Astrocyte (in vitro differentiated cells and primary cell): ENCODE measurements at regions not wholly inside any gene's neighbourhood (a gene's known extent, or its start where the extent isn't known, plus 50 kb on each side); places are given as distances from the start of the nearest gene placed in this dataset.

ENCODE experiments used
- DNase-seq: peaks from one replicate; pipeline ENCODE4 v3.0.0-alpha.2; 2010; ENCODE audit warnings: low read depth
- FAIRE-seq: peaks from 2 replicates; lab custom pipeline; 2011; peaks lifted over from hg19 to GRCh38; lab: Jason Lieb, UNC
- H2AFZ ChIP-seq: 2 replicates; pipeline ENCODE4 v1.6.0; 2012; ENCODE audit warnings: low read depth, low read length, inconsistent platforms
- H3K27ac ChIP-seq: 2 replicates; pipeline ENCODE4 v1.5.1; 2011; ENCODE audit warnings: low read depth, low read length, inconsistent platforms
- H3K27me3 ChIP-seq: 2 replicates; pipeline ENCODE4 v1.6.0; 2011; ENCODE audit warnings: low read length, inconsistent platforms; ENCODE audit not compliant: insufficient read depth
- H3K36me3 ChIP-seq: 2 replicates; pipeline ENCODE4 v1.5.1; 2011; ENCODE audit warnings: low read length, inconsistent platforms; ENCODE audit not compliant: insufficient read depth
- H3K4me1 ChIP-seq: 2 replicates; pipeline ENCODE4 v1.5.1; 2011; ENCODE audit warnings: low read length, inconsistent platforms; ENCODE audit not compliant: insufficient read depth
- H3K4me2 ChIP-seq: 2 replicates; pipeline ENCODE4 v1.6.0; 2012; ENCODE audit warnings: low read length, inconsistent platforms
- H3K4me3 ChIP-seq: 2 replicates; pipeline ENCODE4 v1.5.1; 2011; ENCODE audit warnings: low read depth, mild to moderate bottlenecking, low read length, inconsistent platforms; ENCODE audit not compliant: insufficient read depth
- H3K79me2 ChIP-seq: 2 replicates; pipeline ENCODE4 v1.6.0; 2012; ENCODE audit warnings: mild to moderate bottlenecking, low read length, inconsistent platforms; ENCODE audit not compliant: insufficient read depth
- H3K9ac ChIP-seq: 2 replicates; pipeline ENCODE4 v1.6.0; 2012; ENCODE audit warnings: mild to moderate bottlenecking, low read length, inconsistent platforms
- H3K9me3 ChIP-seq: 2 replicates; pipeline ENCODE4 v1.5.1; 2012; ENCODE audit warnings: low read depth, mild to moderate bottlenecking, low read length, inconsistent platforms; ENCODE audit not compliant: insufficient read depth
- H4K20me1 ChIP-seq: 2 replicates; pipeline ENCODE4 v1.6.0; 2012; ENCODE audit warnings: low read length, inconsistent platforms; ENCODE audit not compliant: insufficient read depth
- H3K27ac Mint-ChIP-seq: one replicate; pipeline ENCODE4 v1.8.0; 2021; ENCODE audit warnings: mild to moderate bottlenecking, mixed read lengths; ENCODE audit not compliant: unreplicated experiment
- H3K27me3 Mint-ChIP-seq: one replicate; pipeline ENCODE4 v1.8.0; 2021; ENCODE audit warnings: low read depth, mixed read lengths; ENCODE audit not compliant: unreplicated experiment
- H3K36me3 Mint-ChIP-seq: one replicate; pipeline ENCODE4 v1.8.0; 2021; ENCODE audit warnings: low read depth, mixed read lengths; ENCODE audit not compliant: unreplicated experiment
- H3K4me1 Mint-ChIP-seq: one replicate; pipeline ENCODE4 v1.8.0; 2021; ENCODE audit warnings: low read depth, mixed read lengths; ENCODE audit not compliant: unreplicated experiment
- H3K4me3 Mint-ChIP-seq: one replicate; pipeline ENCODE4 v1.8.0; 2021; ENCODE audit warnings: mild to moderate bottlenecking, moderate library complexity, mixed read lengths; ENCODE audit not compliant: unreplicated experiment
- H3K9me3 Mint-ChIP-seq: one replicate; pipeline ENCODE4 v1.8.0; 2021; ENCODE audit warnings: mild to moderate bottlenecking, mixed read lengths; ENCODE audit not compliant: unreplicated experiment
- EZH2 ChIP-seq: IDR thresholded peaks from 2 replicates; pipeline ENCODE4 v1.6.1; 2012; ENCODE audit warnings: mild to moderate bottlenecking, low read length, inconsistent platforms; ENCODE audit not compliant: insufficient read depth
- TF ChIP-seq, protein P1 (sequence below): IDR thresholded peaks from 2 replicates; pipeline ENCODE4 v1.5.1; 2011; ENCODE audit warnings: low read depth, mild to moderate bottlenecking, inconsistent platforms, low read length, moderate library complexity; ENCODE audit not compliant: insufficient read depth

DNA sequence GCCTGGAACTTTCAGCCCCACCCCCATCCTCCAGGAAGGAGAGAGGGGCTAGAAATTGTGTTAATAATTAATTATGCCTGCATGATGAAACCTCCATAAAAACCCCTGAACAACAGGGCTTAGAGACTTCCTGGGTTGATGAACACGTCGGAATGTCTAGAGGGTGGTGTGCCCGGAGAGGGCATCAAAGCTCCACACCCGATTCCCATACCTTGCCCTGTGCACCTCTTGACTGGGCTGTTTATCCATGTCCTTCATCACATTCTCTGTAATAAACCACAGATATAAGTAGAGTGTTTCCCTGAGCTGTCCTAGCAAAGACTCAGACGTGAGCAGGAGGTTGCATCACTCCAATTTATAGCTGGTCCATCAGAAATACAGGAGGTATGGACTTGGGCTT lies 624.0 kb downstream of the NPHP4 start:
- H3K9me3 Mint-ChIP-seq, result peaks cover 2% of the 10 kb centered on the region
- no peaks in the 10 kb centered on the region for H3K27me3 ChIP-seq
- H3K9me3 ChIP-seq, result peaks cover 14% of the 10 kb centered on the region
- H3K4me3 Mint-ChIP-seq, result no peak overlapping the region
- H3K4me2 ChIP-seq, result no peak overlapping the region
- H3K36me3 Mint-ChIP-seq, result no peaks in the 10 kb centered on the region
- FAIRE-seq (no peak), DNase-seq (no peak)
- no peak overlapping the region for H3K9ac ChIP-seq
- H3K4me1 Mint-ChIP-seq, result no peaks in the 10 kb centered on the region
- H3K79me2 ChIP-seq, result no peaks in the 10 kb centered on the region
- H3K4me1 ChIP-seq, result no peaks in the 10 kb centered on the region
- peaks cover 34% of the 10 kb centered on the region for H3K27me3 Mint-ChIP-seq
- no peak overlapping the region for H3K27ac Mint-ChIP-seq
- H2AFZ ChIP-seq, result no peak overlapping the region
- H3K27ac ChIP-seq, result no peak overlapping the region
- H3K4me3 ChIP-seq, result no peak overlapping the region
- no peaks in the 10 kb centered on the region for H3K36me3 ChIP-seq
- no peak for TF ChIP-seq EZH2
- TF ChIP-seq, protein P1, sequence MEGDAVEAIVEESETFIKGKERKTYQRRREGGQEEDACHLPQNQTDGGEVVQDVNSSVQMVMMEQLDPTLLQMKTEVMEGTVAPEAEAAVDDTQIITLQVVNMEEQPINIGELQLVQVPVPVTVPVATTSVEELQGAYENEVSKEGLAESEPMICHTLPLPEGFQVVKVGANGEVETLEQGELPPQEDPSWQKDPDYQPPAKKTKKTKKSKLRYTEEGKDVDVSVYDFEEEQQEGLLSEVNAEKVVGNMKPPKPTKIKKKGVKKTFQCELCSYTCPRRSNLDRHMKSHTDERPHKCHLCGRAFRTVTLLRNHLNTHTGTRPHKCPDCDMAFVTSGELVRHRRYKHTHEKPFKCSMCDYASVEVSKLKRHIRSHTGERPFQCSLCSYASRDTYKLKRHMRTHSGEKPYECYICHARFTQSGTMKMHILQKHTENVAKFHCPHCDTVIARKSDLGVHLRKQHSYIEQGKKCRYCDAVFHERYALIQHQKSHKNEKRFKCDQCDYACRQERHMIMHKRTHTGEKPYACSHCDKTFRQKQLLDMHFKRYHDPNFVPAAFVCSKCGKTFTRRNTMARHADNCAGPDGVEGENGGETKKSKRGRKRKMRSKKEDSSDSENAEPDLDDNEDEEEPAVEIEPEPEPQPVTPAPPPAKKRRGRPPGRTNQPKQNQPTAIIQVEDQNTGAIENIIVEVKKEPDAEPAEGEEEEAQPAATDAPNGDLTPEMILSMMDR, result no peak
- H4K20me1 ChIP-seq, result no peaks in the 10 kb centered on the region

GRCh38 chr1:5367306-5367705 lies 624.9 kb downstream of the NPHP4 start:
- no peak overlapping the region for H3K4me3 ChIP-seq
- no peak for DNase-seq
- Mint-ChIP-seq H3K4me3 (no peak overlapping the region), H3K27me3 (peaks cover 40% of the 10 kb centered on the region), H3K36me3 (no peaks in the 10 kb centered on the region), H3K4me1 (no peaks in the 10 kb centered on the region), H3K27ac (no peak overlapping the region), H3K9me3 (peaks cover 3% of the 10 kb centered on the region)
- no peaks in the 10 kb centered on the region for H3K79me2 ChIP-seq
- no peaks in the 10 kb centered on the region for H3K4me1 ChIP-seq
- H3K36me3 ChIP-seq, result no peaks in the 10 kb centered on the region
- no peak overlapping the region for H2AFZ ChIP-seq
- no peak for TF ChIP-seq EZH2
- TF ChIP-seq, protein P1, result no peak
- no peaks in the 10 kb centered on the region for H3K27me3 ChIP-seq
- no peak overlapping the region for H3K9ac ChIP-seq
- H3K9me3 ChIP-seq, result peaks cover 13% of the 10 kb centered on the region
- no peak for FAIRE-seq
- no peak overlapping the region for H3K4me2 ChIP-seq
- H4K20me1 ChIP-seq, result no peaks in the 10 kb centered on the region
- H3K27ac ChIP-seq, result no peak overlapping the region

DNA sequence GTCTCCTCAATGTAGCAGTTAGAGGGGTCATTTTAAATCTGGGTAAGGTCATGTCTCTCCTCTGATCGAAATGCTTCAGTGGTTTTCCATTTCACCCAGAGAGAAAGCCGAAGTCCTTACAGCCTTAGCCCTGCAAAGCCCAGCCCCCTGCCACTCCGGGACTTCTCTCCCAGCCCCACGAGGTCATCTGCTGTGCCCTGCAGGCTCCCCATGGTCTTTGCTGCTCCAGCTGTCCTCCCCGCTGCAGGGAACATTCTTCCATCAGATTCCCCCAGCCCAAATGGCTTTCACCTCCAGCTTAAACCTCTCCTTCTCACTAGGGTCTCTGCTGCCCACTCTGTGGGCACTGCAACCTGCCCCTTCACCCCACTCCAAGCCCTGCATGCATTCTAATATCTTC lies 626.5 kb downstream of the NPHP4 start:
- peaks cover 7% of the 10 kb centered on the region for H3K9me3 ChIP-seq
- H3K9me3 Mint-ChIP-seq, result peaks cover 2% of the 10 kb centered on the region
- no peak overlapping the region for H3K4me2 ChIP-seq
- H3K27me3 Mint-ChIP-seq, result peaks cover 42% of the 10 kb centered on the region
- no peak overlapping the region for H3K4me3 Mint-ChIP-seq
- H3K36me3 Mint-ChIP-seq, result no peaks in the 10 kb centered on the region
- FAIRE-seq (no peak), DNase-seq (no peak)
- H2AFZ ChIP-seq, result no peak overlapping the region
- no peak overlapping the region for H3K27ac Mint-ChIP-seq
- H3K27me3 ChIP-seq, result no peaks in the 10 kb centered on the region
- no peak overlapping the region for H3K9ac ChIP-seq
- H3K4me1 Mint-ChIP-seq, result no peaks in the 10 kb centered on the region
- no peak overlapping the region for H3K4me3 ChIP-seq
- TF ChIP-seq EZH2, result no peak
- TF ChIP-seq, protein P1, result no peak
- H3K36me3 ChIP-seq, result no peaks in the 10 kb centered on the region
- H3K79me2 ChIP-seq, result no peaks in the 10 kb centered on the region
- H4K20me1 ChIP-seq, result no peaks in the 10 kb centered on the region
- H3K4me1 ChIP-seq, result no peaks in the 10 kb centered on the region
- no peak overlapping the region for H3K27ac ChIP-seq
